Tibial nerve (tissue), 4 donors: ENCODE measurements at regions not wholly inside any gene's neighbourhood (a gene's known extent, or its start where the extent isn't known, plus 50 kb on each side); places are given as distances from the start of the nearest gene placed in this dataset.

Experiments used
- EP300 ChIP-seq, 2 donors: sonication (generic); formaldehyde crosslinking; IDR thresholded peaks; one replicate each; pipeline ENCODE4 v1.6.1; 2017; ENCODE audit warnings: antibody characterized with exemption in 2 of 2, mild to moderate bottlenecking in 1 of 2
- TF ChIP-seq, protein P1 (sequence below), 5 experiments: fragments of 200-600 bp in 3 of 5; fragments of 450-650 bp in 2 of 5; sonication (generic) in 3 of 5; IDR thresholded peaks; one replicate each; pipeline ENCODE4 v1.5.1; 2016 to 2019; ENCODE audit warnings: antibody characterized with exemption in 5 of 5, mild to moderate bottlenecking in 3 of 5, moderate library complexity in 2 of 5

DNA sequence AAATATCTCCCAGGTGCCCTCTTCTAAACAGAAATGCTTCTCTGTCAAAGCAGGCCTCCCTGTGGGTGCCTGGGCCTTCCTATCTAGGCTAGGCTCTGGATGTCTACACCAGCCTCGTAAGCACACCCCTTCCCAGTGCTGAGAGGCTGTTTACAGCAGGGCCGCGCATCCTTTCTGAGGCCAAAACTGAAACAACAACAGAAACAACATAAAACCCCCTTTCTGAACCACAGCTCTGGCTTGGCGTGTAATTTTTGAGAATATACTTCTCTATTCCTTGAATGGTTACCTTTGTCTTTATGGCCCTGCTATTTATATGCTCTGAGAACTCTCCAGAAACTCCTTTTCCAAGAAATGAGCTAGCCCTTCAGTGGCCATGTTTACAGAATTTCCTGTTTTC is 118.4 kb downstream of the BCL2L11 start:
- TF ChIP-seq, protein P1, sequence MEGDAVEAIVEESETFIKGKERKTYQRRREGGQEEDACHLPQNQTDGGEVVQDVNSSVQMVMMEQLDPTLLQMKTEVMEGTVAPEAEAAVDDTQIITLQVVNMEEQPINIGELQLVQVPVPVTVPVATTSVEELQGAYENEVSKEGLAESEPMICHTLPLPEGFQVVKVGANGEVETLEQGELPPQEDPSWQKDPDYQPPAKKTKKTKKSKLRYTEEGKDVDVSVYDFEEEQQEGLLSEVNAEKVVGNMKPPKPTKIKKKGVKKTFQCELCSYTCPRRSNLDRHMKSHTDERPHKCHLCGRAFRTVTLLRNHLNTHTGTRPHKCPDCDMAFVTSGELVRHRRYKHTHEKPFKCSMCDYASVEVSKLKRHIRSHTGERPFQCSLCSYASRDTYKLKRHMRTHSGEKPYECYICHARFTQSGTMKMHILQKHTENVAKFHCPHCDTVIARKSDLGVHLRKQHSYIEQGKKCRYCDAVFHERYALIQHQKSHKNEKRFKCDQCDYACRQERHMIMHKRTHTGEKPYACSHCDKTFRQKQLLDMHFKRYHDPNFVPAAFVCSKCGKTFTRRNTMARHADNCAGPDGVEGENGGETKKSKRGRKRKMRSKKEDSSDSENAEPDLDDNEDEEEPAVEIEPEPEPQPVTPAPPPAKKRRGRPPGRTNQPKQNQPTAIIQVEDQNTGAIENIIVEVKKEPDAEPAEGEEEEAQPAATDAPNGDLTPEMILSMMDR (IDR thresholded peaks at IDR 0.05), result no peak
- TF ChIP-seq EP300 (IDR thresholded peaks at IDR 0.05), result no peak
